CD14-positive monocyte (primary cell): ENCODE measurements at regions not wholly inside any gene's neighbourhood (a gene's known extent, or its start where the extent isn't known, plus 50 kb on each side); places are given as distances from the start of the nearest gene placed in this dataset.

Experiments used
- DNase-seq, 3 donors: peaks; one replicate each; pipeline ENCODE4 v3.0.0-alpha.2; 2011 to 2022
- H2AFZ ChIP-seq: 2 replicates; pipeline ENCODE4 v1.6.0; 2012; ENCODE audit warnings: mild to moderate bottlenecking, low read depth, low read length, inconsistent platforms; ENCODE audit not compliant: insufficient read depth, poor library complexity, severe bottlenecking
- H3K27ac ChIP-seq, 2 donors: 1 replicate in 1 of 2; 2 replicates in 1 of 2; pipeline ENCODE4 v1.5.1; 2012 to 2013; ENCODE audit warnings: low read length in 2 of 2, control low read depth in 1 of 2, inconsistent platforms in 1 of 2, low read depth in 1 of 2, mild to moderate bottlenecking in 1 of 2
- H3K27me3 ChIP-seq, 2 donors: one replicate each; pipeline versions ENCODE4 v1.6.0 to v1.6.1; 2011 to 2013; ENCODE audit warnings: low read length in 2 of 2; ENCODE audit not compliant: control insufficient read depth in 2 of 2, insufficient read depth in 2 of 2
- H3K36me3 ChIP-seq, 2 donors: replicated peaks in 1 of 2; 1 replicate in 1 of 2; 2 replicates in 1 of 2; pipeline versions ENCODE4 v1.5.1 to v1.6.1; 2012 to 2013; ENCODE audit warnings: low read length in 2 of 2, control low read depth in 1 of 2, inconsistent platforms in 1 of 2, mild to moderate bottlenecking in 1 of 2; ENCODE audit not compliant: insufficient read depth in 2 of 2, control insufficient read depth in 1 of 2
- H3K4me1 ChIP-seq, 2 donors: 1 replicate in 1 of 2; 2 replicates in 1 of 2; pipeline versions ENCODE4 v1.5.1 to v1.6.1; 2012 to 2013; ENCODE audit warnings: low read length in 2 of 2, control low read depth in 1 of 2, inconsistent platforms in 1 of 2, mild to moderate bottlenecking in 1 of 2, moderate library complexity in 1 of 2; ENCODE audit not compliant: insufficient read depth in 2 of 2, control insufficient read depth in 1 of 2
- H3K4me2 ChIP-seq: replicated peaks from 2 replicates; pipeline ENCODE3; 2012; ENCODE audit warnings: low read length, moderate library complexity, mild to moderate bottlenecking; ENCODE audit not compliant: poor library complexity, severe bottlenecking; ENCODE audit errors: extremely low read depth
- H3K4me3 ChIP-seq, 3 experiments: fragments of 200-600 bp in 1 of 3; sonication (generic) in 1 of 3; replicated peaks in 1 of 3; 1 replicate in 2 of 3; 2 replicates in 1 of 3; pipeline ENCODE4 v1.5.1; 2011 to 2013; ENCODE audit warnings: low read length in 3 of 3, mild to moderate bottlenecking in 3 of 3, control low read depth in 2 of 3, low read depth in 2 of 3, inconsistent platforms in 1 of 3, moderate library complexity in 1 of 3
- H3K79me2 ChIP-seq: 2 replicates; pipeline ENCODE4 v1.6.0; 2012; ENCODE audit warnings: mild to moderate bottlenecking, control low read depth, inconsistent platforms, low read length, moderate library complexity; ENCODE audit not compliant: insufficient read depth
- H3K9ac ChIP-seq: 2 replicates; pipeline ENCODE4 v1.6.0; 2017; ENCODE audit warnings: low read length, mild to moderate bottlenecking; ENCODE audit not compliant: insufficient read depth, poor library complexity, severe bottlenecking
- H3K9me3 ChIP-seq, 2 donors: replicated peaks in 1 of 2; 1 replicate in 1 of 2; 2 replicates in 1 of 2; pipeline versions ENCODE4 v1.5.1 to v1.6.1; 2012 to 2013; ENCODE audit warnings: low read length in 2 of 2, control low read depth in 1 of 2; ENCODE audit not compliant: control insufficient read depth in 1 of 2, insufficient read depth in 1 of 2
- H4K20me1 ChIP-seq: 2 replicates; pipeline ENCODE4 v1.6.0; 2012; ENCODE audit warnings: mild to moderate bottlenecking, low read length, control low read depth, moderate library complexity; ENCODE audit not compliant: insufficient read depth
- H3K27ac Mint-ChIP-seq, 7 donors: one replicate each; pipeline ENCODE4 v1.8.0; 2020; ENCODE audit warnings: mild to moderate bottlenecking in 7 of 7, mixed read lengths in 7 of 7, moderate library complexity in 6 of 7, inconsistent platforms in 2 of 7
- H3K27me3 Mint-ChIP-seq, 3 donors: one replicate each; pipeline ENCODE4 v1.8.0; 2021 to 2022; ENCODE audit warnings: low read depth in 3 of 3, mild to moderate bottlenecking in 3 of 3, mixed read lengths in 3 of 3, moderate library complexity in 3 of 3, inconsistent platforms in 1 of 3
- H3K36me3 Mint-ChIP-seq, 2 donors: one replicate each; pipeline ENCODE4 v1.8.0; 2020; ENCODE audit warnings: mixed read lengths in 2 of 2, inconsistent platforms in 1 of 2, mild to moderate bottlenecking in 1 of 2
- H3K4me1 Mint-ChIP-seq: one replicate; pipeline ENCODE4 v1.8.0; 2020; ENCODE audit warnings: mild to moderate bottlenecking, mixed read lengths
- H3K4me3 Mint-ChIP-seq, 2 donors: one replicate each; pipeline ENCODE4 v1.8.0; 2020; ENCODE audit warnings: mild to moderate bottlenecking in 2 of 2, mixed read lengths in 2 of 2, moderate library complexity in 1 of 2
- H3K9me3 Mint-ChIP-seq, 7 donors: one replicate each; pipeline ENCODE4 v1.8.0; 2020 to 2022; ENCODE audit warnings: mixed read lengths in 7 of 7, mild to moderate bottlenecking in 6 of 7, moderate library complexity in 6 of 7, inconsistent platforms in 2 of 7
- WGBS: methylation state at CpG from one replicate; pipeline ENCODE4 v1.1.5; 2013; ENCODE audit warnings: missing lambda C conversion rate; ENCODE audit not compliant: insufficient coverage; 5-methylcytosine and 5-hydroxymethylcytosine counted together
- intact Hi-C, 2 donors: fragments of 100-400 bp; cut with micrococcal nuclease; formaldehyde crosslinking; loops; one replicate each; pipeline versions ENCODE4 v1.15.0 to v1.15.1; 2023
- TF ChIP-seq, protein P1 (sequence below): fragments of 200-600 bp; IDR thresholded peaks from one replicate; pipeline ENCODE4 v1.8.0; 2022; ENCODE audit warnings: antibody characterized with exemption, mild to moderate bottlenecking

DNA sequence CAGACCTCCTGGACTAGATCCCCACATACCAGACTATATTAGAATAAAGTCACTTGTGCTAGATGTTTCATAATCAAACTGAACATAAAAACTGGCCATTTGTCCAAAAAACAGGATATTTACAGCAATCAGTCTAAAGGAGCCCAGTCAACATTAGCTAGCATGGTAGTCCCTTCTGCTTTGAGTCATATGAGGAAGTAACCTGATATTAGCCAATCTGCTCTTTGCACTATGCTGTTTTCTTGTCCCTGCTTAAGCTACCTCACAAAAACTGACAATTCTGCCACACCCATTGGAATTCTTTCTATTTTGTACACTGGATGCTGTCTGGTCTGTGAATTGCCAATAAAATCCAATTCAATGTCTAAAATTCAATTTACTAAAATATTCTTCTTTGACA lies 1824.2 kb downstream of the OLFM4 start:
- Mint-ChIP-seq H3K27me3 (no peaks in the 10 kb centered on the region), H3K4me3 (no peak overlapping the region), H3K9me3 (peaks cover 0 to 7% (median 4%) of the 10 kb centered on the region in 7 donors), H3K36me3 (no peaks in the 10 kb centered on the region), H3K27ac (no peak overlapping the region), H3K4me1 (no peaks in the 10 kb centered on the region)
- Histone ChIP-seq H3K36me3 (no peaks in the 10 kb centered on the region), H3K27ac (no peak overlapping the region), H3K79me2 (no peaks in the 10 kb centered on the region), H4K20me1 (no peaks in the 10 kb centered on the region), H3K9ac (no peak overlapping the region), H3K27me3 (no peaks in the 10 kb centered on the region), H3K4me2 (no peak overlapping the region), H3K4me1 (no peaks in the 10 kb centered on the region), H3K9me3 (no peaks in the 10 kb centered on the region), H2AFZ (no peak overlapping the region), H3K4me3 (no peak overlapping the region)
- TF ChIP-seq, protein P1, sequence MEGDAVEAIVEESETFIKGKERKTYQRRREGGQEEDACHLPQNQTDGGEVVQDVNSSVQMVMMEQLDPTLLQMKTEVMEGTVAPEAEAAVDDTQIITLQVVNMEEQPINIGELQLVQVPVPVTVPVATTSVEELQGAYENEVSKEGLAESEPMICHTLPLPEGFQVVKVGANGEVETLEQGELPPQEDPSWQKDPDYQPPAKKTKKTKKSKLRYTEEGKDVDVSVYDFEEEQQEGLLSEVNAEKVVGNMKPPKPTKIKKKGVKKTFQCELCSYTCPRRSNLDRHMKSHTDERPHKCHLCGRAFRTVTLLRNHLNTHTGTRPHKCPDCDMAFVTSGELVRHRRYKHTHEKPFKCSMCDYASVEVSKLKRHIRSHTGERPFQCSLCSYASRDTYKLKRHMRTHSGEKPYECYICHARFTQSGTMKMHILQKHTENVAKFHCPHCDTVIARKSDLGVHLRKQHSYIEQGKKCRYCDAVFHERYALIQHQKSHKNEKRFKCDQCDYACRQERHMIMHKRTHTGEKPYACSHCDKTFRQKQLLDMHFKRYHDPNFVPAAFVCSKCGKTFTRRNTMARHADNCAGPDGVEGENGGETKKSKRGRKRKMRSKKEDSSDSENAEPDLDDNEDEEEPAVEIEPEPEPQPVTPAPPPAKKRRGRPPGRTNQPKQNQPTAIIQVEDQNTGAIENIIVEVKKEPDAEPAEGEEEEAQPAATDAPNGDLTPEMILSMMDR: no peak
- intact Hi-C loops: no loop called here
- DNase-seq: no peak

- Histone ChIP-seq H3K27ac (no peak overlapping the region), H3K79me2 (no peaks in the 10 kb centered on the region), H3K36me3 (no peaks in the 10 kb centered on the region), H3K27me3 (no peaks in the 10 kb centered on the region), H3K4me3 (no peak overlapping the region), H4K20me1 (no peaks in the 10 kb centered on the region), H2AFZ (no peak overlapping the region), H3K9ac (no peak overlapping the region), H3K4me1 (no peaks in the 10 kb centered on the region), H3K9me3 (no peaks in the 10 kb centered on the region), H3K4me2 (no peak overlapping the region)
- no peak overlapping the region for H3K27ac Mint-ChIP-seq
- intact Hi-C loops: no loop called here
- H3K4me3 Mint-ChIP-seq: no peak overlapping the region
- TF ChIP-seq, protein P1: no peak
- no peaks in the 10 kb centered on the region for H3K36me3 Mint-ChIP-seq
- peaks cover 0 to 6% (median 2%) of the 10 kb centered on the region in 7 donors for H3K9me3 Mint-ChIP-seq
- WGBS: no CpG with 5 or more reads among the region's 1 CpG
- H3K27me3 Mint-ChIP-seq: peaks cover 0 to 1% (median 0%) of the 10 kb centered on the region in 3 donors
- no peak for DNase-seq
- H3K4me1 Mint-ChIP-seq: no peaks in the 10 kb centered on the region
These were observed 1831.2 kb downstream of the OLFM4 start for GRCh38 chr13:54859827-54860226.
